ENCODE measurements at regions not wholly inside any gene's neighbourhood (a gene's known extent, or its start where the extent isn't known, plus 50 kb on each side); places are given as distances from the start of the nearest gene placed in this dataset.
"Not testable (repeated sequence)": the region's sequence is repeated elsewhere in the genome, so short reads cannot be mapped to it uniquely, and the experiment has no call there.

DNA sequence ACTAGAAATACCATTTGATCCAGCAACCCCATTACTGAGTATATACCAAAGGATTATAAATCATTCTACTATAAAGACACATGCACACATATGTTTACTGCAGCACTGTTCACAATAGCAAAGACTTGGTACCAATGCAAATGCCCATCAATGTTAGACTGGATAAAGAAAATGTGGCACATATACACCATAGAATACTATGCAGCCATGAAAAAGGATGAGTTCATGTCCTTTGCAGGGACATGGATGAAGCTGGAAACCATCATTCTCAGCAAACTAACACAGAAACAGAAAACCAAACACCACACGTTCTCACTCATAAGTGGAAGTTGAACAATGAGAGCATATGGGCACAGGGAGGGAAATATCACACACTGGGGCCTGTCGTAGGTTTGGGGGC lies 106.0 kb downstream of the SPATA18 start:
- H3K4me3 Mint-ChIP-seq, H3K27ac Mint-ChIP-seq, ATAC-seq, H3K9me3 Mint-ChIP-seq, H3K4me1 Mint-ChIP-seq, H3K36me3 Mint-ChIP-seq, H3K27me3 Mint-ChIP-seq: not testable (repeated sequence)

DNA sequence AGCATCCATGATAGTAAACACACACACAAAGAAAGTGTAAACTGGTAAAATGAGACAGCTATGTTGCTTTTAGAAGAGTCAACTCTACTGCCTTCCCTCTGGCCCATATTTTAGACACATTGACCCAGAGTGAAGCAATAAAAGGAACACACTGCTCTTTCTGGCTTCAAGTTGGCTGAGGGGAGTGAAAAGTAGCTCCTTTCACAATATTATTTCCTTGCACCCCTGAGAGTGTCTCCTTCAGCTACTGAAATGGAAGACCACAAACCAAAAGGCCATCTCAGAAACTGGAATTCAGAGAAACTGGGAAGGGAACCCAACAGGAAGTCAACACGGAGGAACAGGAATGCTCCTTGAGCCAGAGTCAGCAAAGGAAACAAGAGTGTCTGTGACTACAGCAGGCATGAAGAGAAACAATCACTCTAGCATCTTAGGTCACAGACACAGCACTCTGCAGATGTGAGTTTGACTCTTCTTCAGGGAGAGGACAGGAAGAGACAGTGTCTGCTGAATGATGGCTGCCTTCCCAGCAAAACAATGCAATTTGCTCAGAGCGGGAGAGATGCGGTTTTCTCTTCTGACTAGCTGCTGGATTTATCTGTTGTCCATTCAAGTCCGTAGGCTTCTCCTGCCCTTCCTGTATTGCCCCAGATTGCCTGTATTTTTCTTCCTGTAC lies 106.7 kb downstream of the SPATA18 start:
- Mint-ChIP-seq H3K4me3 (no peak overlapping the region), H3K27me3 (no peaks in the 10 kb centered on the region), H3K36me3 (no peaks in the 10 kb centered on the region), H3K27ac (no peak overlapping the region), H3K9me3 (peaks cover 4% of the 10 kb centered on the region), H3K4me1 (no peaks in the 10 kb centered on the region)
- no peak for ATAC-seq

DNA sequence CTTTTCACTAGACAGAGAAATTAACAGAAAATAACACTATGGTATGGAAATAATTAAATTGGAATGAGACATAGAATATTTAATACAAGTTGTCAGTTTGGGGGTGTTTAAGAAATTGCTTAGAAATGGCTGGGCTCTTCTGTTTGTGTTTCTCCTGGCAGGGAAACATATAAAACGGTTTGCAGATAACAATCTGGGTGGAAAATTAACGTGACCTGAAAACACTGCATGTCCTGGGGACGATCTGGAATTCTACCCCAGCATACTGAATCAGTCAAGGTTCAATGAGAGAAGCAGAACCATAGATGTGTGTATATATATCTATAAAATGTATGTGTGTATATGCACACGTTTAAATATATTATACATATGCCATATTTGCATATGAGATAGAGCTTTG lies 109.8 kb downstream of the SPATA18 start:
- H3K9me3 Mint-ChIP-seq: peaks cover 4% of the 10 kb centered on the region
- H3K4me1 Mint-ChIP-seq: no peaks in the 10 kb centered on the region
- no peaks in the 10 kb centered on the region for H3K36me3 Mint-ChIP-seq
- no peak overlapping the region for H3K4me3 Mint-ChIP-seq
- no peak overlapping the region for H3K27ac Mint-ChIP-seq
- H3K27me3 Mint-ChIP-seq: no peaks in the 10 kb centered on the region
- no peak for ATAC-seq

DNA sequence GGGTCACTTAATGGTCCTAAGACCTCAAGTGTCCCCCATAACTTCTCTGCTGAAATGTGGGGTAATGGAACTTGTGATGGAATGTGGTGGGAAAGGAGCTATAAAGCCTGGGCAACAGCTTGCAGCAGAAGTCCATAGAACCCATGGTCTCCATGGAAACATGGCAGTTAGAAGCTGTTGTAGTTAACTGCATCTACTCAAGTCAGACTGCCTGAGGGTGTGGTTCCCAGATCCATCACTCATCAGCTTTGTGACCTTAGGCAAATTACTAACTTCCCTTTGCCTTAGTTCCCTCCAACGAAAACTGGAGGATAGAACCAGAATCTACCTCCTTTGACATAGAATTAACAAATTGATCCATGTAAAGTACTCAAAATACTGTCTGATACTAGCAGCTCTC lies 113.0 kb downstream of the SPATA18 start:
- H3K4me3 Mint-ChIP-seq: no peak overlapping the region

DNA sequence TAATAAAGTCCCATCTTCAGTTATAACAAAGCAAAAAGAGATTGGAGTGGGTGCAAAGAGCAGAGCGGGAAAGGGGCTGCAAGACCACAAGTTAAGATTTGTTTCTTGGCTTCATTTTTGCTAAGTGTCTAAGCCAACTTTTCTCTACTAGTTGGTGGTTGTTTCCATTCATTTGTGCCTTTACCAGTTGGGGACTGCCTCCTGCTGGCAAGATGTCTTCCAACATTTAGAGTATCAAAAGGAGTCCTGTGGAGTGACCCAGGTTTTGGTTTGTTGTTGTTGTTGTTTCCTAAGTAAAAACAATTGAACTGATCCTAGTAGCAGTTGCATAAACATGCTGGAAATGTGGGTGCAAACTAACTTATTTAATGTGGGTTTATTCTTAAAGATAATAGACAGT lies 121.1 kb downstream of the SPATA18 start:
- Mint-ChIP-seq H3K27ac (no peak overlapping the region), H3K36me3 (no peaks in the 10 kb centered on the region)

More for the DNA sequence above, 113.0 kb downstream of the SPATA18 start:
- Mint-ChIP-seq H3K36me3 (no peaks in the 10 kb centered on the region), H3K4me1 (no peaks in the 10 kb centered on the region), H3K27me3 (no peaks in the 10 kb centered on the region), H3K27ac (no peak overlapping the region), H3K9me3 (no peaks in the 10 kb centered on the region)
- ATAC-seq: no peak

DNA sequence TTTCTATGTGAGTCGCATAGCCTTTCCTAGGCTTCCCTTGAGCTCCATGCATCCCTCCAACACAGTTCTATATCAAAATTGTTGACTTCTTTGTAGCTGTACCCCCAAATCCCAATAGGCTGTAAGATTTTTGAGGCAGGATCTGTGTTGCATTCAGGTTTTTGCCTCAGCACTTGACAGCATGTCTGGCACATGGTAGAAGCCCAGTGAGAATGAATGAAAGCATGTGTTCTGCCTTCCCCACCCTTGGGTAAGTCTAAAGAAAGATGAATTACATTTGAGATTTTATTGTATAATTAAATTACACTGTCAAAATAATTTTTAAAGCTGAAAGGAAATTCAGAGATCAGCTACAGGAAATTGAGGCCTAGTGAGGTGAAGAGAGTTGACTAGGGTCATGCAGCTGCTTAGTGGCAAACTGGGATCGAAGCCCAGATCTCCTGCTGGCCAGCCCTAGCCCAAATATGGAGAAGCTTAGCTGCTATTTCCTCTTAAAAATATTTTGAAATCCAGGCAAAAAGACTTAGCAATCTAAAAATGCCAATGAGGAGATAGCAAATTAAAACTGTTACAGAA lies 122.5 kb downstream of the SPATA18 start:
- Mint-ChIP-seq H3K9me3 (no peaks in the 10 kb centered on the region), H3K27me3 (no peaks in the 10 kb centered on the region), H3K4me3 (no peak overlapping the region), H3K4me1 (no peaks in the 10 kb centered on the region), H3K27ac (no peak overlapping the region), H3K36me3 (no peaks in the 10 kb centered on the region)
- no peak for ATAC-seq

More for the DNA sequence above, 121.1 kb downstream of the SPATA18 start:
- no peak for ATAC-seq
- no peaks in the 10 kb centered on the region for H3K4me1 Mint-ChIP-seq
- no peaks in the 10 kb centered on the region for H3K9me3 Mint-ChIP-seq
- H3K4me3 Mint-ChIP-seq: no peak overlapping the region
- no peaks in the 10 kb centered on the region for H3K27me3 Mint-ChIP-seq

DNA sequence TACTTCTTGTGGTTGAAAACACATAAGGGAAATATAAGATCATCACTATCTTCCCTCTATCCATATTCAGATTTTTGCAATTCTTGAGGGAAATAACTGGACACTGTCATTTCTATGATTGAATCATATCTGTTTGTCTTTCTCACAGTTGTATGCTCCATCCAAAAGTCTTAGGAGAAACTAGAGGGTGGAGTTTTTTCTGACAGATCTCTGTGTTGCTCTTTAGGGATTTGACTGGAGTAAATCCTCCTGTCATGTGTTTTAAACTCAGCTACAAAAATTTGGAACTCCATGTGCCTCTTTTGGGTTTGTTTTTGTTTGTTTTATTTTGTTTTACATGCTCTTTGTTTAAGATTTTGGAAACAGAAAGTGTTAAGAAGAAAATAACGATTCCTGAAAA lies 136.5 kb downstream of the SPATA18 start:
- Mint-ChIP-seq H3K4me3 (no peak overlapping the region), H3K27ac (no peak overlapping the region), H3K9me3 (no peaks in the 10 kb centered on the region), H3K36me3 (no peaks in the 10 kb centered on the region), H3K27me3 (no peaks in the 10 kb centered on the region), H3K4me1 (no peaks in the 10 kb centered on the region)
- ATAC-seq: no peak

DNA sequence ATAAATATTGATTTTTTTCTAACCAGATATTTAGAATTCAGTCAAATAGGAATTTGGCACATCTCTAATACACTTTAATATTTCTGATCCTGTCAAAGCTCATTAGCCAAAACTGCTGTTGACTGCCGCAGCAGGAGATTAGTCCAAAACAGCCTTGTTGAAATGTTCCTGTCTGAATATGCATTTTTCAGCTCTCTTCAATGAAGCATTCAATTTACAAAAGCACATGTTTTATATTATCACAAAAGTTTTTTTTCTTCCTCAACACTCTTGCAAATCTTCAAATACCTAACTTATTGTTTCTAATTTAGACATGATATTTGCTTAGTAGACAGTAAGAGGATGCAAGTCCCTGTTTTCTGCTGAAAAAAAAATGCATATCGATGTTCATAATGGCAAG lies 140.9 kb downstream of the SPATA18 start:
- no peaks in the 10 kb centered on the region for H3K36me3 Mint-ChIP-seq
- H3K4me1 Mint-ChIP-seq: no peaks in the 10 kb centered on the region
- ATAC-seq: no peak
- H3K4me3 Mint-ChIP-seq: no peak overlapping the region
- H3K27me3 Mint-ChIP-seq: no peaks in the 10 kb centered on the region
- H3K27ac Mint-ChIP-seq: no peak overlapping the region
- H3K9me3 Mint-ChIP-seq: no peaks in the 10 kb centered on the region

DNA sequence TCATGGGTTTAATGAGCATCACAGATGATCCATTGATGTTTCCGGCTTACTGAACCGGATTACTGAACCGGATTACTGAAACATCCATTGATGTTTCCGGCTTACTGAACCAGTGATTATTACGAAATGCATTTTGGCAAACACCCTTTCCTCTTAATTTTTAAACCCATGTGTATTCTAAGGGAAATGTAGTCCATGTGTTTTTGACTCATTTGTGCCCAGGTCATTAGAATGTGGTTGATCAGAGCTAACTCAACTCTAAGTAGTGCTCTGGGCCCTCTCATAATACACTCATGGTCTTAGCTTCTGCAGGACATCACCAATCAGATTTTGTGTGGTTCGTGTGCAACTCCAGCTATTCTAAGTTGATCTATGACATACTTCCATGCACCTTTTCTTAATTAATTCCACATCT lies 141.6 kb downstream of the SPATA18 start:
- no peaks in the 10 kb centered on the region for H3K27me3 Mint-ChIP-seq
- no peak overlapping the region for H3K4me3 Mint-ChIP-seq
- no peak overlapping the region for H3K27ac Mint-ChIP-seq
- no peak for ATAC-seq
- H3K9me3 Mint-ChIP-seq: no peaks in the 10 kb centered on the region
- no peaks in the 10 kb centered on the region for H3K36me3 Mint-ChIP-seq
- no peaks in the 10 kb centered on the region for H3K4me1 Mint-ChIP-seq

DNA sequence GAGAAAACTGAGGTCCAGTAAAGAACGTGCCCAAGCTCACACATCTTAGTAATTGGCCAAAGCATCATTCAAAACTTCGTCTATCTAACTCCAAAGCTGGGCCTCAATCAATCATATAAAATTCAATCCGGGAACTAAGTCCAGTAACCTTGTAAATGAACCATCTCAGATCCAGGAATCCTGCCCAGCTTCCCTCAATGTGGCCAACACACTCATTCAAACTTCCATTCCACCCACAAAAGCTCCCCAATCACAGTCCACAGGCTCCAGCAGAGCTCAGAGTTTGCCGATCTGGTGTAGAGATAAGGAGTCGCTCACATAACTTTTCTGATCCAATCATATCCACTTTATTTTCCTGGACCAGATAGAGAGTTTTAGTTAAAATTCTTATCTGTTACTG lies 144.8 kb downstream of the SPATA18 start:
- H3K27ac Mint-ChIP-seq: no peak overlapping the region
- no peaks in the 10 kb centered on the region for H3K36me3 Mint-ChIP-seq
- peaks cover 4% of the 10 kb centered on the region for H3K9me3 Mint-ChIP-seq
- no peak overlapping the region for H3K4me3 Mint-ChIP-seq
- H3K27me3 Mint-ChIP-seq: no peaks in the 10 kb centered on the region
- no peaks in the 10 kb centered on the region for H3K4me1 Mint-ChIP-seq
- ATAC-seq: no peak

DNA sequence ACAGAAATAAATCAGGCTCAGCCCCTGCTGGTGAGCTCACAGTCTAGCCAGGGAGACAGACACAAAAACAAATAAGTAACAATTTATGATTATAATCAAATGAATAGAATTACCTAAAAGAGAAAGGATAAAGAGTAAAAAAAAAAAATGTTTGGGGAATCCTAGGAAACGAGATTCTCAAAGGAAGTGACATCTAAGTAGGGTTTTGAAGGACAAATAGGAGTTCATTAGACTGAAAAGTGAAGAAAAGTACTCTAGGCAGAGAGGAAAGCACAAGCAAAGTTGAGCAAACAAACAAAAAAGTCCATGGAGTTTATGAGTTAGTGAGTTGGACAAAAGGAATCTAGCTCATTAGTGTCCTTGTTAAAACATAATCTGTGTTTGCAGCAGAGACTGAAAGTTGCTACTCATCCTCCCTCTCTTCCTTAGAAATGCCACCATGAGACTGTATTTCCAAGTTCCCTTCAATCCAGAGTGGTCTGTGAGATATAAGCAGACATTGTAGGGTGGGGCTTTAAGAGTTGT lies 145.6 kb downstream of the SPATA18 start:
- ATAC-seq: no peak
- Mint-ChIP-seq H3K36me3 (no peaks in the 10 kb centered on the region), H3K4me3 (no peak overlapping the region), H3K9me3 (peaks cover 4% of the 10 kb centered on the region), H3K27ac (no peak overlapping the region), H3K27me3 (no peaks in the 10 kb centered on the region), H3K4me1 (no peaks in the 10 kb centered on the region)

DNA sequence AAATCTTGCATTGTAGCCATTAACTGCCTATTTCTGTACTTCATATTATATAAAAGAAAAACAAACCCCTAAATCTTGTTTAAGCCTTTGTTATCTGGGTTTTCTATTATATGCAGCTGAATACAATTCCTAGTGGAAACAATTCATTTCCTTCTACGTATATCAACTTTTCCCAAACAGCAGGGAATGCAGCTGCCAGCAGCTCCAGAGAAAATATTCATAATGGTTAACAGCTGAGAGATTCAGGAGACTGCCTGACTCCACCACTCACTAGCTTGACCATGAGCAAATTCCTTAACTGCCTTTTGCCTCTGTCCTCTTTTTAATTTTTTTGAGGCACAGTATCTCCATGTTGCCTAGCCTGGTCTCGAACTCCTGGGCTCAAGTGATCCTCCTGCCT lies 146.2 kb downstream of the SPATA18 start:
- Mint-ChIP-seq H3K4me3 (no peak overlapping the region), H3K9me3 (peaks cover 4% of the 10 kb centered on the region), H3K4me1 (no peaks in the 10 kb centered on the region), H3K27ac (no peak overlapping the region), H3K36me3 (no peaks in the 10 kb centered on the region), H3K27me3 (no peaks in the 10 kb centered on the region)
- no peak for ATAC-seq

DNA sequence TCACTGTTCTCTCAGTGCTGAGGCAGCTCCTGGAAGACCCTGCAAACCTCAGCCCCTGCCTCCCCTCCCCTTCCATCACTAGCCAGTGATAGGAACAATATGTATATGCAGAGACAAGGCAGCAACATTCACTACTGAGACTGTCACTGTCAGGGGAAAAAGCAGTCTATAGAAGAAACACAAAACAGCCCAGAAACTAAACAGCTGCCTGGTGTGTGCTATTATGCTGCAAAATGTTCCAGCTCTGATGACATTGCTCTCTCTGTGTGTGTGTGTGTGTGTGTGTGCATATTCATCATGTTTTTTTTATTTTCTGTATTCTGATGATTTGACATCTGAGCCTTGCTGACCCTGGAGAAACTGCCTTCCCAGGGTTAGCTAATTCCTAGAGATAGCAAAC lies 147.2 kb downstream of the SPATA18 start:
- Mint-ChIP-seq H3K9me3 (peaks cover 4% of the 10 kb centered on the region), H3K36me3 (no peaks in the 10 kb centered on the region), H3K4me3 (no peak overlapping the region), H3K27me3 (no peaks in the 10 kb centered on the region), H3K27ac (no peak overlapping the region), H3K4me1 (no peaks in the 10 kb centered on the region)
- no peak for ATAC-seq

DNA sequence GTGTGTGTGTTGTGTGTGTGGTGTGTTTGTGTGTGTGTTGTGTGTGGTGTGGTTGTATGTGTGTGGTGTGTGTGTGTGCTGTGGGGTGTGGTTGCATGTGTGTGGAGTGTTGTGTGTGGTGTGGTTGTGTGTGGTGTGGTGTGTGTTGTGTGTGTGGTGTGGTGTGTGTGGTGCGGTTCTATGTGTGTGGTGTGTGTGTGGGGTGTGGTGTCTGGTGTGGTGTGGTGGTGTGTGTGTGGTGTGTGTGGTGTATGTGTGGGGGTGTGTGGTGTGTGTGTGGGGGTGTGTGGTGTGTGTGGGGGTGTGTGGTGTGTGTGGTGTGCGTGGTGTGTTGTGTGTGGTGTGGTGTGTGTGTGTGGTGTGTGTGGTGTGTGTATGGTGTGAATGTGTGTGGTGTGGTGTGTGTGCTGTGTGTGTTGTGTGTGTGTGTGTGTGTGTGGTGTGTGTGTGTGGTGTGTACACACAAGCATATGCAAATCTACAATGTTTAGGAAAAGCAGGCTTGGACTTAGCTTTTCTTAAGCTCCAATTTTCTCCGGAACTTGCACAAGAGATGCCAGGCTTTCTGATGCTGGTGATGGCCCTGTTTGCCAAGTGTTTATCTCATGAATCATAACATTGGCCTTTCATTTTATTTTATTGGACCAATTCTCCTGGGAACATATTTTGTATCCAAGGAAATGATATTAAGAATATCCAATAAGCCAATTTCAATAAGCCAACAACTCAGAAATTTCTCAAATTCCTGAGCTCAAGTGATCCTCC lies 148.7 kb downstream of the SPATA18 start:
- Mint-ChIP-seq H3K4me3 (no peak overlapping the region), H3K27me3 (no peaks in the 10 kb centered on the region), H3K4me1 (no peaks in the 10 kb centered on the region), H3K9me3 (peaks cover 4% of the 10 kb centered on the region), H3K27ac (no peak overlapping the region), H3K36me3 (no peaks in the 10 kb centered on the region)
- no peak for ATAC-seq

DNA sequence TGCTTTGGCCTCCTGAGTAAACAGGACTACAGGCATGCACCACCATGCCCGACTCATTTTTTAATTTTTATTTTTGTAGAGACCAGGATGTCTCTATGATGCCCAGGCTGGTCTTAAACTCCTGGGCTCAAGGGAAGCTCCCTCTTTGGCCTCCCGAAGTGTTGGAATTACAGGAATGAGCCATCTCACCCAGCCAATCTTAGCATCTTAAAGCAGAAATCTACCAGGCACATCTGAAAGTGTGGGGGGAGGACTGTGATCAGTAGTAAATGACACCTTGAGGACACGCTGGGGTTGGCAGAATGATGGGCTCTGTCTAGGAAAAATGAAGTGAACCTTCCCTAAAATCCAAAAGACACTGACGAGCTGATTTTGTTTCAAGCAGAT lies 149.2 kb downstream of the SPATA18 start:
- no peaks in the 10 kb centered on the region for H3K27me3 Mint-ChIP-seq
- H3K9me3 Mint-ChIP-seq: peaks cover 4% of the 10 kb centered on the region
- H3K36me3 Mint-ChIP-seq: no peaks in the 10 kb centered on the region
- no peak for ATAC-seq
- no peak overlapping the region for H3K4me3 Mint-ChIP-seq
- no peak overlapping the region for H3K27ac Mint-ChIP-seq
- no peaks in the 10 kb centered on the region for H3K4me1 Mint-ChIP-seq

DNA sequence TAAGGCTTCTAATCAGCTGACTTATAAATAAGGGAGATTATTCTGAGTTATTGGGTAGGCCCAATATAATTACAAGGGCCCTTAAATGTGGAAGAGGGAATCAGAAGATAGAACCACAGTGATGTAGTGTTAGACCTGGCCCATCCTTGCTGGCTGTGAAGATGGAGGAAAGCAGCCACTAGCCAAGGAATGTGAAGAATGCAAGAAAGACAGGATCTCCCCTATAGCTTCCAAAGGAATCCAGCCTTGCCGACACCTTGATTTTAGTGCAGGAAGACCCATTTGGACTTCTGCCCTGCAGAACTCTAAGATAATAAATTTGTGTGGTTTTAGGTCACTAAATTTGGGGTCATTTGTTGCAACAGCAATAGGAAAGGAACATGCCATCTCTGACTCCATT lies 150.6 kb downstream of the SPATA18 start:
- H3K27me3 Mint-ChIP-seq: no peaks in the 10 kb centered on the region
- no peak for ATAC-seq
- H3K9me3 Mint-ChIP-seq: peaks cover 4% of the 10 kb centered on the region
- H3K27ac Mint-ChIP-seq: no peak overlapping the region
- H3K36me3 Mint-ChIP-seq: no peaks in the 10 kb centered on the region
- no peak overlapping the region for H3K4me3 Mint-ChIP-seq
- H3K4me1 Mint-ChIP-seq: no peaks in the 10 kb centered on the region

Data from stimulated activated memory B cell treated with anti-CD40 and anti-IgM and Interleukin-4, amounts not matched to agents 10 μg/mL and 1 μg/mL and 100 μg/mL, for 72 hours (primary cell).